GM12865 (cell line): ENCODE measurements at regions not wholly inside any gene's neighbourhood (a gene's known extent, or its start where the extent isn't known, plus 50 kb on each side); places are given as distances from the start of the nearest gene placed in this dataset.
"Not testable (repeated sequence)": the region's sequence is repeated elsewhere in the genome, so short reads cannot be mapped to it uniquely, and the experiment has no call there.

ENCODE experiments used
- DNase-seq: peaks from one replicate; pipeline ENCODE4 v3.0.0; 2010; ENCODE audit warnings: low read depth
- H3K4me3 ChIP-seq: 2 replicates; pipeline ENCODE4 v1.5.1; 2011; ENCODE audit warnings: mild to moderate bottlenecking, low read depth, low read length, control low read depth
- TF ChIP-seq, protein P1 (sequence below): IDR thresholded peaks from 2 replicates; pipeline ENCODE4 v1.5.1; 2011; ENCODE audit warnings: low read length, control low read depth, low read depth, inconsistent platforms; ENCODE audit not compliant: insufficient read depth; ENCODE audit errors: missing control alignments

DNA sequence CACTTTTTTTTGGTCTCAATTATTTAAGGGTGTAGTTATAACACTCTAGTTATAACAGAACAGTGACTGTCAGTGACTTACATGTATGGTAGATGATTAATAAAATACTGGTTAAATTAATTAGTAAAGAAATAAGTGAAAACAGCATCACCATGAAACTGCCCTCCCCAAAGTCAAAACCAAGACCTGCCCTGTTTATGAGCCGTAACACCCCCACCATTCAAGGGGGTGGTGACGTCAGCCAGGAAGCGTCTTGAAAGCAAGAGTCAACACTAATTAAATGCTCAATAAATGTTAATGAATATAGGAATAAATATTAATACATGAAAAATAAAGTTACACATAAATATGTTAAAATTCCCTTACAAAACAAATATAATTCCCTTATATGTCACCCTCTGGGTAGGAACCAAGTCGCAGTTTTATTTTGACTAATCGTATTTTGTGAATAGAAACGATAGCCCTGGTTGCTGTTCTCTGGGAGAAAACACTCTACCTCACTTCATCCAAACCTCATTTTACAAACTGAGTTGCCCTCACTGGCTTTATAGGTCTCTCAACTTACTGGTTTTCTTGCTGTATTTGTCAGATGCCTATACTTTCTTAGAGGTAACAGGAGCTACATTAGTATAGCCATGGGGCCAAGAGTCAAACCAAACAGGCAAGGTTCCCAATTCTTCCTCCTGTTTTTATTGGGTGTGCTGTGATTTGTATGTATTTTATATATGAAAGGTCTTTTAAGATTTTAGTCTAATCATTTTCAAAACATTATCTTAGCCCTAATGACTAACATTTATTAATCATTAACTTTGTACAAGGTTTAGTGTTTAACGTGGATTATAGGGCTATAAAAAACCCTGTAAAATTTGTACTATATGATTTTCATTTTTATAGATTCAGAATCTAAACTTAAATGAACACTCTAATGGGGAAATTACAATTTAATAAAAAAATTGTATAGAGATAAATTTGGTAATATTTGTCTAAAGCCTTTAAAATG, 227.9 kb upstream of the IRAK1BP1 start:
- H3K4me3 ChIP-seq: no peak overlapping the region
- no peak for DNase-seq
- TF ChIP-seq, protein P1, sequence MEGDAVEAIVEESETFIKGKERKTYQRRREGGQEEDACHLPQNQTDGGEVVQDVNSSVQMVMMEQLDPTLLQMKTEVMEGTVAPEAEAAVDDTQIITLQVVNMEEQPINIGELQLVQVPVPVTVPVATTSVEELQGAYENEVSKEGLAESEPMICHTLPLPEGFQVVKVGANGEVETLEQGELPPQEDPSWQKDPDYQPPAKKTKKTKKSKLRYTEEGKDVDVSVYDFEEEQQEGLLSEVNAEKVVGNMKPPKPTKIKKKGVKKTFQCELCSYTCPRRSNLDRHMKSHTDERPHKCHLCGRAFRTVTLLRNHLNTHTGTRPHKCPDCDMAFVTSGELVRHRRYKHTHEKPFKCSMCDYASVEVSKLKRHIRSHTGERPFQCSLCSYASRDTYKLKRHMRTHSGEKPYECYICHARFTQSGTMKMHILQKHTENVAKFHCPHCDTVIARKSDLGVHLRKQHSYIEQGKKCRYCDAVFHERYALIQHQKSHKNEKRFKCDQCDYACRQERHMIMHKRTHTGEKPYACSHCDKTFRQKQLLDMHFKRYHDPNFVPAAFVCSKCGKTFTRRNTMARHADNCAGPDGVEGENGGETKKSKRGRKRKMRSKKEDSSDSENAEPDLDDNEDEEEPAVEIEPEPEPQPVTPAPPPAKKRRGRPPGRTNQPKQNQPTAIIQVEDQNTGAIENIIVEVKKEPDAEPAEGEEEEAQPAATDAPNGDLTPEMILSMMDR: no peak

DNA sequence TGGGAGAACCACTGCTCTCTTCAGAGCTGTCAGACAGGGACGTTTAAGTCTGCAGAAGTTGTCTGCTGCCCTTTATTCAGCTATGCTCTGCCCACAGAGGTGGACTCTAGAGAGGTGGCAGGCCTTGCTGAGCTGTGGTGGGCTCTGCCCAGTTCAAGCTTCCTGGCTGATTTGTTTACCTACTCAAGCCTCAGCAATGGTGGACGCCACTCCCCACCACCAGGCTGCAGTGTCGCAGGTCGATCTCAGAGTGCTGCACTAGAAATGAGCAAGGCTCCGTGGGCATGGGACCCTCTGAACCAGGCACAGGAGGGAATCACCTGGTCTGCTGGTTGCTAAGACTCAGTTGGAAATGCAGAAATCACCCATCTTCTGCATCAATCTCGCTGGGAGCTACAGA, 223.4 kb upstream of the IRAK1BP1 start:
- not testable (repeated sequence) for H3K4me3 ChIP-seq, DNase-seq

DNA sequence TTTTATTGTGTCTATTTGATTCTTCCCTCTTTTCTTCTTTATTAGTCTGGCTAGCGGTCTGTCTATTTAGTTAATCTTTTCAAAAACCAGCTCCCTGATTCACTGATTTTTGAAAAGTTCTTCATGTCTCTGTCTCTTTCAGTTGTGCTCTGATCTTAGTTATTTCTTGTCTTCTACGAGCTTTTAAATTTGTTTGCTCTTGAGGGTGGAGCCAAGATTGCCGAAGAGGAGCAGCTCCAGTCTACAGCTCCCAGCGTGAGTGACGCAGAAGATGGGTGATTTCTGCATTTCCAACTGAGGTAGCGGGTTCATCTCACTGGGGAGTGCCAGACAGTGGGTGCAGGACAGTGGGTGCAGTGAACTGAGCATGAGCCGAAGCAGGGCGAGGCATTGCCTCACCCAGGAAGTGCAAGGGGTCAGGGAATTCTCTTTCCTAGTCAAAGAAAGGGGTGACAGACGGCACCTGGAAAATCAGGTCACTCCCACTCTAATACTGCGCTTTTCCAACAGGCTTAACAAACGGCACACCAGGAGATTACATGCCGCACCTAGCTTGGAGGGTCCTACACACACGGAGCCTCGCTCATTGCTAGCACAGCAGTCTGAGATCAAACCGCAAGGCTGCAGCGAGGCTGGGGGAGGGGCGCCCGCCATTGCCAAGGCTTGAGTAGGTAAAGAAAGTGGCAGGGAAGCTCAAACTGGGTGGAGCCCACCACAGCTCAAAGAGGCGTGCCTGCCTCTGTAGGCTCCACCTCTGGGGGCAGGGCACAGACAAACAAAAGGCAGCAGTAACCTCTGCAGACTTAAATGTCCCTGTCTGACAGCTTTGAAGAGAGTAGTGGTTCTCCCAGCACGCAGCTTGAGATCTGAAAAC, 220.6 kb upstream of the IRAK1BP1 start:
- not testable (repeated sequence) for H3K4me3 ChIP-seq, DNase-seq

DNA sequence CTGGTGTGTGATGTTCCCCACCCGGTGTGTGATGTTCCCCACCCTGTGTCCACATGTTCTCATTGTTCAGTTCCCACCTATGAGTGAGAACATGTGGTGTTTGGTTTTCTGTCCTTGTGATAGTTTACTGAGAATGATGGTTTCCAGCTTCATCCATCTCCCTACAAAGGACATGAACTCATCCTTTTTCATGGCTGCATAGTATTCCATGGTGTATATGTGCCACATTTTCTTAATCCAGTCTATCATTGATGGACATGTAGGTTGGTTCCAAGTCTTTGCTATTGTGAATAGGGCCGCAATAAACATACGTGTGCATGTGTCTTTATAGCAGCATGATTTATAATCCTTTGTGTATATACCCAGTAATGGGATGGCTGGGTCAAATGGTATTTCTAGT, 201.5 kb upstream of the IRAK1BP1 start:
- not testable (repeated sequence) for H3K4me3 ChIP-seq, DNase-seq

DNA sequence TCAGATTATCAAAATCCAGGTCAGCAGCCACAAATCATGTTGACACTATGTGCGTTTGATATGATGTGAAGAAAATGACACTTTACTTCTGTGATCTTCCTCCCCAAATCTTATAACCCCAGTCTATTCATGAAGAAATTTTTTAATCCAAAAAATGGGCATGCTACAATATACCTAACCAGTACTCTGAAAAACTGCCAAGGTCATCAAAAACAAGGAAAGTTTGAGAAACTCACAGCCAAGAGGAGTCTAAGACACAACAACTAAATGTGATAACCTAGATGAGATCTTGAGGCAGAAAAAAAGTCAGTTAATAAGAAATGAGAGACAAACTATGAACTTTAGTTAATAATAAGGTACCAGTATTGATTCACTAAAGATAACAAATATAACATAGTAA, 200.6 kb upstream of the IRAK1BP1 start:
- no peak for DNase-seq
- no peak overlapping the region for H3K4me3 ChIP-seq
- TF ChIP-seq, protein P1: no peak

DNA sequence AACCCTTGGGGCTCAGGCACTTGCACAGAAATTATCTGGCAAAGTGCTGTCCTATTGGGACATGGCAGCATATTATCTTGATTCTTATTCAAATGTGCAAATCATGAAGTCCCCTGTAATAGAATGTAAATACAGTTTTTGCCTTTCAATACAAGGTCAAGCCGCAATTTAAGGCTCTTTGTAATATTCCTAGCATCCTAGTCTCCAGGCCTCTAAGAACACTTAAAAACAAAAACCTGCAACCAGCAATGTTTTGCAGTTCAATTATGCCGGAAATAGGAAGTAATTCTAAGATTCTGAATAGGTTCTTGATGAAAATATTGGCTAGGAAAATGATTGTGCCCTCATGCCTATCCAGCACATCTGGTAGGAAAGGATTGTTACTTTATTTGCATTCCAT, 197.2 kb upstream of the IRAK1BP1 start:
- TF ChIP-seq, protein P1: no peak
- DNase-seq: no peak
- H3K4me3 ChIP-seq: no peak overlapping the region

DNA sequence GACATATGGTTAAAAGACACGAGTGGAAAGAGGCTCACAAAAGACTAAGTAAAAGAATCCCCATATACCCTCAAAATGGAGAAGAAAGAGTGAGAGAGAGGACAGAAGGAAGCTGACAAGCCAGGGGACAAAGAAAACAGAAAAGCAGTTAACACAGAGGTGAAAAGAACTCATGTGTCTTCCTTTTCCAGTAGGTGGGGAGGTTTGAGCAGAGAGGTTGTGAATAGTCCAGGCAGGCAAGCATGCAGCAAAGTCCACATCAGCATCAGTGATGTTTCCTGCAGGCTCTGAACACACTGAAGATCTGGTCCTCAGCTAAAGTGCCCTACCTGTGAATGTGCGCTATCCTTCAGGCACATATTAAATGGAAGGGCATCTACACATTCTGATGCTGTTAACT, 196.5 kb upstream of the IRAK1BP1 start:
- no peak overlapping the region for H3K4me3 ChIP-seq
- DNase-seq: no peak
- TF ChIP-seq, protein P1: no peak

DNA sequence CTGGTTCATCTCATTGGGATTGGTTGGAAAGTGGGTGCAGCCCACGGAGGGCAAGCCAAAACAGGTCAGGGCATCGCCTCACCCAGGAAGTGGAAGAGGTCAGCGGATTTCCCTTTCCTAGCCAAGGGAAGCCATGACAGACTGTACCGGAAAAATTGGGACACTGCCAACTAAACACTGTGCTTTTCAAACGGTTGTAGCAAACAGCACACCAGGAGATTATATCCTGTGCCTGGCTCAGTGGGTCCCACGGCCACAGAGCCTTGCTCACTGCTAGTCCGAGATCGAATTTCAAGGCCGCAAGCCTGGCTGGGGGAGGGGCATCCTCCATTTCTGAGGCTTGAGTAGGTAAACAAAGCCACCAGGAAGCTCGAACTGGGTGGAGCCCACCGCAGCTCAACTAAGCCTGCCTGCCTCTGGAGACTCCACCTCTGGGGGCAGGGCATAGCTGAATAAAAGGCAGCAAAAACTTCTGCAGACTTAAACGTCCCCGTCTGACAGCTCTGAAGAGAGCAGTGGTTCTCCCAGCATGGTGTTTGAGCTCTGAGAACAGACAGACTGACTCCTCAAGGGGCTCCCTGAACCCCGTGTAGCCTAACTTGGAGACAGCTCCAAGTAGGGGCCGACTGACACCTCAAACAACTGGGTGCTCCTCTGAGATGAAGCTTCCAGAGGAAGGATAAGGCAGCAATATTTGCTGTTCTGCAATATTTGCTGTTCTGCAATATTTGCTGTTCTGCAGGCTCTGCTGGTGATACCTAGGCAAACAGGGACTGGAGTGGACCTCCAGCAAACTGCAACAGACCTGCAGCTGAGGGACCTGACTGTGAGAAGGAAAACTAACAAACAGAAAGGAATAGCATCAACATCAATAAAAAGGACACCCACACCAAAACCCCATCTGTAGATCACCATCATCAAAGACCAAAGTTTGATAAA, 191.0 kb upstream of the IRAK1BP1 start:
- not testable (repeated sequence) for H3K4me3 ChIP-seq, DNase-seq
